GM13976 (cell line): ENCODE measurements at regions not wholly inside any gene's neighbourhood (a gene's known extent, or its start where the extent isn't known, plus 50 kb on each side); places are given as distances from the start of the nearest gene placed in this dataset.

Experiments used
- DNase-seq: peaks from one replicate; pipeline ENCODE4 v3.0.0; 2012; ENCODE audit warnings: low spot score
- in situ Hi-C: fragments of 300-500 bp; cut with MboI; formaldehyde crosslinking; loops from one replicate; pipeline ENCODE4 v1.12.0; 2022; ENCODE audit warnings: low sequenced_read_pairs, mixed read lengths, inconsistent platforms; ENCODE audit not compliant: unreplicated experiment
- TF ChIP-seq, protein P1 (sequence below): IDR thresholded peaks from 2 replicates; pipeline ENCODE4 v1.5.1; 2012; ENCODE audit warnings: borderline replicate concordance, mild to moderate bottlenecking; ENCODE audit not compliant: insufficient read depth; ENCODE audit errors: extremely low read depth, missing control alignments, control extremely low read depth

DNA sequence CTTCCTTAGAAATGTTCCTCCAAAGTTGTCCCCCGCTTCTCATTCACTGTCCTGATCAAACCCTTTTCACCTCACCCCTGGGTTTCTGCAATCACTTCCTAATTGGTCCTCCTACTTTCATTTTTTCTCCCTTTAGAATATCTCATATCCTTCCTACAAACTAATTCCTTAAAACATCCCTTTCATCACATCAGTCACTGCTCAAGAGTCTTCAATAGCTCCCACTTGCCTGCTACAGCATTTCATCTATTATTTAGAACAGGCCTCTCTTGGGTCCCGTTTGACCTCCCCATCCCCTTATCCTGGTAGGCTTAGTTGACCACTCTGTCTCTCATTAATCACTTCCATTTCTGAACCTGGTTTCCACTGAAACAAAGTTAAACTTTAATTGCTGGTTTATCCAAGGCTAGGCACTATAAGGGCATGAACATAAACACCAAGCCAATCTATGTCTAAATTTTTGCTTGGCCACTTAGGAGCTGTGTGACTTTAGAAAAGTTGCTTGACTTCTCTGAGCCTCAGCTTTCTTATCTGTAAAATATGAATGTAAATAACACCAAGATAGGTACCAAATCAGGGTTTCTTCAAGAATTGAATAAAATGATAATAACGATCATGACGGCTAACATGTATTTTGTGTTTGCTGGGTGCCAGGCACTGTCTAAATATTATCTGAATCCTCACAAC is 202.1 kb upstream of the WWC1 start:
- in situ Hi-C loops: no loop called here
- TF ChIP-seq, protein P1, sequence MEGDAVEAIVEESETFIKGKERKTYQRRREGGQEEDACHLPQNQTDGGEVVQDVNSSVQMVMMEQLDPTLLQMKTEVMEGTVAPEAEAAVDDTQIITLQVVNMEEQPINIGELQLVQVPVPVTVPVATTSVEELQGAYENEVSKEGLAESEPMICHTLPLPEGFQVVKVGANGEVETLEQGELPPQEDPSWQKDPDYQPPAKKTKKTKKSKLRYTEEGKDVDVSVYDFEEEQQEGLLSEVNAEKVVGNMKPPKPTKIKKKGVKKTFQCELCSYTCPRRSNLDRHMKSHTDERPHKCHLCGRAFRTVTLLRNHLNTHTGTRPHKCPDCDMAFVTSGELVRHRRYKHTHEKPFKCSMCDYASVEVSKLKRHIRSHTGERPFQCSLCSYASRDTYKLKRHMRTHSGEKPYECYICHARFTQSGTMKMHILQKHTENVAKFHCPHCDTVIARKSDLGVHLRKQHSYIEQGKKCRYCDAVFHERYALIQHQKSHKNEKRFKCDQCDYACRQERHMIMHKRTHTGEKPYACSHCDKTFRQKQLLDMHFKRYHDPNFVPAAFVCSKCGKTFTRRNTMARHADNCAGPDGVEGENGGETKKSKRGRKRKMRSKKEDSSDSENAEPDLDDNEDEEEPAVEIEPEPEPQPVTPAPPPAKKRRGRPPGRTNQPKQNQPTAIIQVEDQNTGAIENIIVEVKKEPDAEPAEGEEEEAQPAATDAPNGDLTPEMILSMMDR: no peak

DNA sequence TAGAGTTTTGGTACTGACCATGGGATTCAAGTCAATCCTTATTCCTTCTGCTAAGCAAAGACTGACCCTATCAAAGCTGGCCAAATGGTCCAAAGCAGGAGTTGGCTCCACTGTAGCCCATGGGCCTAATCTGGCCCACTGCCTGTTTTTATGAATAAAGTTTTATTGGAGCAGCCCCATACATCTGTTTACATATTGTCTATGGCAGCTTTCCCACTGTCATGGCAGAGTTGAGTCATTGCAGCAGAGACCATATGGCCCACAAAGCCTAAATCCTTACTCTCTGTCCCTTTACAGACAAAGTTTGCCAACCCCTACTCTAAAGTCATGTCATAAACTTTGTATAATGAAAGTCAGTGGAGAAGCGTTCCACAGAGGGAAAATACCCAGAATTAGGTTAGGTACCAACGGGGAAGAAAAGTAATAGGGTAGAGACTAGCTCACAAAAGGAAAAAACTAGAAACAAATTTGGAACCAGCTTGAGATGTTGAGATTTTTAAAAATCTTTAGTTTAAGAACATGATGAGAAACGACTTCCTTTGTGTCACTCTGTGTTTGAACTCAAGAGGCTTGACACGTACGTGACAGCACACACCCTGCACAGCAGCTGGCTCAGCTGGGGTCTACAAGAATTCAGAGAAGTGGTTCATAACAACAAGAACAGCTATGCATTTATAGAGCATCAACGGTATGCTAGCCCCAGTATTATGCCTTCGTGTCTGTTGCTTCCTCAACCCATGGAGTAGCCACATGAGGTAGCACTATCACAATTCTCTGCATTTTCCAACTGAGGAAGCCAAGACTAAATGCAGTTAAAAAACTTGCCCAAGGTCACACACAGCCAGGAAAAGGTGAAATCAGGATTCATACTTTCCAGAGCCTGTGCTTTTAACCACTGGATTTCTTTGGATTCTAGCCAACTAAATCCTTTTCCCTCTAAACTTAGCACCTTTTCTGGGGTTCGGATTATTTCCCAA is 198.9 kb upstream of the WWC1 start:
- in situ Hi-C loops: no loop called here
- DNase-seq: no peak
- TF ChIP-seq, protein P1: no peak

More for the DNA sequence above, 202.1 kb upstream of the WWC1 start:
- no peak for DNase-seq

DNA sequence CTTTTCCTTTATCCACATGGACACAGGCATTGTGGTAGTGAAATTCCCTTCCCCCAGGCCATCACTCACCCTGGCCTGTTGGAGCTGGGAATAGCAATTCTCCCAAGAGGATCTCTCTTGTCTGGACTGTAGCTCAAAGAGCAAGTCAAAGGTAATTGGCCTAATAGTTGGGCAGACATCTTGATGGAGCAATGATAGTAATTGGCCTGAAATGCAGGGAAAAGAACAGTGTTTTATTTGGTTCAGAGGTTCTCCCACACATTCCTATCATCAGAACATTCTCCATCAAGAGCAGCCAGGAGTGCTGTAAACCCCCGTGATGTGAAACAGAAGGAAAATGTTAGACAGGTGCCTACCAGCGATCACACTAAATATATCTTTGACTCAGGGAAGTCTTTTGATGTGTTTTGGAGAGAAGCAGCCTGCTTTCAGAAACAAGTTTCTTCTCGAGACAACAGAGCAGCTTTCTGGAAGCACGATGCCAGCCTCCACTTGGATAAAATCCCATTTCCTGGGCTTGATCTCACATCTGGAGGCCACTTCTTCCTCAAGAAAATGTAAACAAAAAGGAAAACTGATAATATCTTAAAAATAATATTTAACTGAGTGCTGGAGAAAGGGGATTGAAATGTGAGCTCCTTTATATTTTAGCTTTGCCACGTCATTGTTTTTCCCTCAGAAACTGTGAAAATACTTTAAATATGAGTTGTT is 198.1 kb upstream of the WWC1 start:
- DNase-seq: no peak
- in situ Hi-C loops: no loop called here
- TF ChIP-seq, protein P1: no peak

DNA sequence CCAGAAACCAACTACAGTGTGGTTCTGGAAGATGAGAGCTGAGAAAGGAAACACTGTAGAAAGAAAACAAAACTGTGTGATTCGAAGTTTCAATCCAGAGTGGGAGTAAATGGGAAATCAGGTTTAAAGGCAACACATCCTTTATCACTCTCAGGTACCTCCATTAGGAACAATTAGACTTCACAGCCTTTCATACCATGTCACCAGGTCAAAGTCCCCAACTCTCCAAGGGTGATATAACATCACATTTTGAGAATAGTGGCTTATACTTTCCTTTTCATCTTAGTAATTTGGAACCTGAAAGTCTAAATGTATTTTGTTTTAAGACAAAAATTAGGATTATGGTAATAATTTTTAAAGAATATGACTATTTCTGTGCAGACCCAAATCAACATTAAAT is 194.9 kb upstream of the WWC1 start:
- in situ Hi-C loops: no loop called here
- TF ChIP-seq, protein P1: no peak
- no peak for DNase-seq

DNA sequence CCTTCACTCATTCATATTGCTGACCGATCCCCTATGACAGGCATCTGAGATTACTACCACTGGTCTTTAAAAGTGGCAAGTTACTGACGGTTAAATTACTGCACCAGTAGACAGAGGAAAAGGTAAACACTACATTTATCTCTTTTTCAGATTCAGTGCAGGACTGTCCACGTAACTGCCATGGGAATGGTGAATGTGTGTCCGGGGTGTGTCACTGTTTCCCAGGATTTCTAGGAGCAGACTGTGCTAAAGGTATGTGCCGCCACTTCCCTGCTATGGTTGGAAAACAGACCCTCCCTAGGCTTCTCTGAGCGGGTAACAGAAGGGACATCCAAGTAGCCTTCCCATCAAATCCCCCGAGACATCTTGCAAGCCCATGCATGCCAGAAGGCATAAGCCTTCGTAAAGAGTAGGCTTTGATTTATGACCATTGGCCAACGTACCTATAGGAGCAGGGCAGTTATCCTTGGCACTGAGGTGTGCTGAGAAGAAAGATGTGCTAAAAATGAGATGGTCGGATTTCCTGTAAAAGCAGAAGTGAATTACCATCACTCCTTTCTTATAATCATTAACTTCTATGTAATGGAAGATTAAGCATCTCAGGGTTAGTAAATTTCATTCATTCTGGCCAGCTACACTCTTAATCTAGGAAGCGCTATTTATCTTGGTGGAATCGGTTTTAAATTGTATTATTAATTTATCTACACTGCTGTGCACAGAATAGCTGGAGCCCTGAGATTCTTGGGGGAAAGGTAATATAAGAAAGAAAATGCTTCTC is 193.4 kb upstream of the WWC1 start:
- DNase-seq: no peak
- in situ Hi-C loops: no loop called here
- TF ChIP-seq, protein P1: no peak
